Erythroblast (primary cell): ENCODE measurements at regions not wholly inside any gene's neighbourhood (a gene's known extent, or its start where the extent isn't known, plus 50 kb on each side); places are given as distances from the start of the nearest gene placed in this dataset.

Experiments used
- GATA1 ChIP-seq: IDR thresholded peaks from 2 replicates; pipeline ENCODE4 v1.6.1; 2011; ENCODE audit warnings: low read depth, mild to moderate bottlenecking, control low read depth, low read length, moderate library complexity
- POLR2A ChIP-seq: IDR thresholded peaks from 2 replicates; pipeline ENCODE4 v1.6.1; 2011; ENCODE audit warnings: mild to moderate bottlenecking, low read length

DNA sequence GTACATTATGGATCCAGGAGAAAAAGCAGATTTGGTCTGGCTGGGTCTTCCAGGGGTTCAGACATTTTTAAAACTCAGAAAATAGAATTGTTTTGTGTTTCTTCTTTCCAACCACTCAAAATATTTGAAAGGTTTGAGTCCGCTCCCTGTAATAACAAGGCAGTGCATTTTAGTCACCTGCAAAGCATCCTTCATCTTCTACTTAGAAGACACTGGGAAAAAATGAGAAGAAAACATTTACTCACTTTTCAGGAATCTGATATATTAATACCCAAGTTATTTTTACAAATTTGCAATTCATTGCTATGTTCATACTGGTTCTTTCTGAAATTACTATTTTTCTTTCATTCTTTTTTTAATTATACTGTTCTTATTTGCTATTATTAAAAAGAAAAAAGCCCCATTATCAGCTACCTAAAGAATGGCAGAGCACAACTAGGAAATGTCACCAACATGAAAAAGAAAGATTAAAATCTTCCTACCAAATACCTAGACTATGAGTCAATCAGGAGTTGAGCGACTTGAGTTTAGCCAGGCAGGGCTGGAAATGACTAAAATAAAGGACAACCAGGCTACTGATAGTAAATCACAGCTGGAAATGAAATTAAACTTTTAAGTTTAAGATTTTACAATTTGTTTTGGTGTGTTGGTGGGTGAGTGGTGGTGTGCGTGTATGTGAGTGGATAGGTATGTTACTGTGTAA lies 280.3 kb upstream of the THBS1 start:
- TF ChIP-seq POLR2A (no peak), GATA1 (no peak)
